HG03159 (cell line): ENCODE measurements at regions not wholly inside any gene's neighbourhood (a gene's known extent, or its start where the extent isn't known, plus 50 kb on each side); places are given as distances from the start of the nearest gene placed in this dataset.
"Not testable (repeated sequence)": the region's sequence is repeated elsewhere in the genome, so short reads cannot be mapped to it uniquely, and the experiment has no call there.

Experiments used
- ATAC-seq: cut with Tn5 transposase; IDR thresholded peaks from one replicate; pipeline ENCODE4 v1.9.1; 2021; ENCODE audit warnings: mild to moderate bottlenecking, moderate library complexity; ENCODE audit not compliant: unreplicated experiment

DNA sequence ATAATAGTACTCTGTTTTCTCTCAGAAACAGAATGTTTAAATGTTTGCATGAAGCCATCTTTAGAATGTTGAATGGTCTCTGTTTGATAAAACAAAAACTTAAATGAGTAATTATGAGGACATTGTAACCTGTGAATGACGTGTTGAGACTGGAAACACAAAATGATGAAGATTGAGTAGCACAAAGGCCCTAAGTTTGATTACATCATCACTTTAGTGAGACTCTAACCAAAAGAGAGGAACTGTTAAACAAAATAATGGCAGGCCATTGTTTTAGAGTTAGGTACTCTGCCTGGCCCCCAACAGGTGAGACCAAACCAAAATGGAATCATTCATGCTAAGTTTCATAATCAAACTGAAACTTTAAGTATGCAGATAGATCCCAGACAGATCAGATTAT lies 1561.7 kb upstream of the SLC39A10 start:
- no peak for ATAC-seq

DNA sequence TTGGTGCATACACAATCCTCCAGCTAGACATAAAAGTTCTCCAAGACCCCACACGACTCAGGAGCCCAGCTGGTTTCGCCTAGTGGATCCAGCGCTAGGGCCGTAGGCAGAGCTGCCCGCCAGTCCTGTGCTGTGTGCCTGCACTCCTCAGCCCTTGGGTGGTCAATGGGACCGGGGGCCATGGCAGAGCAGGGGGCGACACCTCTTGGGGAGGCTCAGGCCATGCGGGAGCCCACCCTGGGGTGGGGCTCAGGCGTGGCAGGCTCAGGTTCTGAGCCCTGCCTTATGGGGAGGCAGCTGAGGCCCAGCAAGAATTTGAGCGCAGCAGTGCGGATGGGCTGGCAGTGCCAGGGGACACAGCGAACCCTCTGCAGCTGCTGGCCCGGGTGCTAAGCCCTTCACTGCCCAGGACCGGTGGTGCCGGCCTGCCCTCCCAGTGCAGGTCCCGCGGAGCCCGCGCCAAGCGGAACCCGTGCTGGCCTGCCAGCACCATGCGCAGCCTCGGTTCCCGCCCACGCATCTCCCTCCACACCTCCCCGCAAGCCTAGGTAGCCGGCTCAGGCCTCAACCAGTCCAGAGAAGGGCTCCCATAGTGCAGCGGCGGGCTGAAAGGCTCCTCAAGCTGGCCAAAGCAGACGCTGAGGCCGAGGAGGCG lies 1566.6 kb upstream of the SLC39A10 start:
- ATAC-seq: no peak

DNA sequence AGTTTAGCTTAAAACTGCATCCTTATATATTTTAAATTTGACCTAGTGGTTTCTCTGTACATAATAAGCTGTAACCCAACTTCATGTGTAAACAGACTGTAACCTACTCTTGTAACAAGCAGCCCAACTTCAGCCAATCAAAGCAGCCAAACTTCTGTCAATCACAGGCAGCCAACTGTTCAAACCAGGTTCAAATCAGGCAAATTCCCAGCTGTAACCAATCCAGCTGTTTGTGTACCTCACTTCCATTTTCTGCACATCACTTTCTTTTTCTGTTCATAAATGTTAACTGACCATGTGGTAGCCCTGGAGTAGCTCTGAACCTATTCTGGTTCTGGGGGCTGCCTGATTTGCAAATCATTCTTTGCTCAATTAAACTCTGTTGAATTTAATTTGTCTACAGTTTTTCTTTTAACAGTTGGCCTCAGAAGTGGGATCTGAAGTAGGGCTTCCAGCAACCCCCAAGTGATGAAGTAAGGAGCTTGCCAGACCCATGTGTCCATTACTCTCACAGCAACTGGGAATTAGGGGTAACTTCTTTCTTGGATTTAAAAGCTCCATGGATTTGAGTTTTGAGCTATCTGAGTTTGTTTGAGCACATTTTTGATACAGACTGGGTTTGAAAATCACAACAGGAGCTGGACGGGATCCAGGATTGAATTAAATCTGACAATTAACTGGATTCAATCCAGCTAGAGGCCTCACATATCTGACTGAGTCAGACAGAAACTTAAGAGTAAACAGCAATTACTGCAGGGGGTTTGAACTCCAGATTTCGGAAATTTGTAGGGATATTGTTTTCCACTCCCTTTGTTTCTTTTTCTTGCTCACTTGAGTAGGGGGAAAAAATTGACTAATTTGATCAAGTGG lies 1569.7 kb upstream of the SLC39A10 start:
- ATAC-seq: no peak

DNA sequence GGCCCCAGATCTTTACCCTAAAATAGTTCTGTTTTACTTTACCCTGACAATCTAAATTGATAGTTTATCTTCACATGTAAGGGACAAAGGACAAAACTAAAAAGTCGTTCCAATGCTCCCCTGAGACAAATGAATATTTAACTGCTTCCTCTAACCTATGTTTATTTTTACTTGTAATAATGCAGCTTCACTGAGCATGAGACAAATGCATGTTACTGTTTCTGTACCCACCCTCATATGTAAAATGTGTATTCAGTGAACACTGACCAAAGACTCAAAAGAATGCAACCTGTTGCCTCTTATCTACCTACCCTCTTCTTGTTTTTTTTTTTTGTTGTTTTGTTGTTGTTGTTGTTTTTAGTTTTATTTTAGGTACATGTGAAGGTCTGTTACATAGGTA lies 1570.9 kb upstream of the SLC39A10 start:
- ATAC-seq: no peak

DNA sequence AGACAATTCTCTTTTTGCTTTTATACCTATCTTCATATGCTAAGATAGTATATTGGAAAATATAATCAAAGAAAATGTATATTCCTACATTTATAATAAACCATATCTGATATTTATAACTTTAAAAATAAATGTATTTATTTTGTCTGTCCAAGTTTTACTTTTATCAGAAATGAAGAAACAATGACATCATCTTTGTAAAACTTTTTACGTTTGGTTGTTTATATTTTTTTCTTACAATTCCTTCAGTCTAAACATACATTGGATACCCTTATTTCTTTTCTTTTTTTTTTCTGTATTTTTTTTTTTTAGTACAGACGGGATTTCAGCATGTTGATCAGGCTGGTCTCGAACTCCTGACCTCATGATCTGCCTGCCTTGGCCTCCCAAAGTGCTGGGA lies 1577.0 kb upstream of the SLC39A10 start:
- no peak for ATAC-seq

DNA sequence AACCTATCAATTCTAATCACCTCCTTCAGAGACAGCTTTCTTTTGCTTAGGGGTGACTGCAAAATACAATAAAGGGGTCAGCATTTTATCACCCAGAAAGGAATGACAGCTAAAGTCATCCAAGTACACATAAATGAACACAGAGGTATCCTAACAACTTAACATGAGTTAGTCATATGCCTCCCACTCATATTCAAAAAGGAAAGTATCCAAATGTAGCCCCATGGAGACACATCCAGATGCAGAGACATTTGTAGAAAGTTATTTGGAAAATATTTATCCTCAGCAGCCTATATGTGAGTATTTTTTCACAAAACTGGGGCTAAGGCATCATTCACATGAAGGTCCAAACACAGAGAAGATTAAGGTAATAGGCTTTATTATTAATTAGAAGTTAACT lies 1579.7 kb upstream of the SLC39A10 start:
- ATAC-seq: no peak

DNA sequence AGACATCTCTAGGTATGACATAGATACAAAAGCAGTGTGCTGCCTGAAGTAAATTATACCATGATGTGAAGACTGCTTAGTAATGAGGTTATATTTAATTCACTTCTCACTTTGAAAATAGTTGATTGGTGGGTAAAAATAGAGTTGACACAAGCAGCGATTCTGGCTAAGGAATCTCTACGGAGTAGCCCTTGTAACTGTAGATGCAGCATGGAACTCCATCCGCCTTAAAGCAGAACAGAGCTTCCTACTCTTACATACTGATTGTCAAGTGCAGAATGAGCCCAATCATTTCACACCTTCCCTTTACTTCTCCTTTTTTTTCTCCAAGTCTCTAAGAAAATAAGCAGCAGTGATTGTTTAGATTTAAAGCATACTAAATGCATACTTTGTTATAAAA lies 1594.6 kb upstream of the SLC39A10 start:
- no peak for ATAC-seq

DNA sequence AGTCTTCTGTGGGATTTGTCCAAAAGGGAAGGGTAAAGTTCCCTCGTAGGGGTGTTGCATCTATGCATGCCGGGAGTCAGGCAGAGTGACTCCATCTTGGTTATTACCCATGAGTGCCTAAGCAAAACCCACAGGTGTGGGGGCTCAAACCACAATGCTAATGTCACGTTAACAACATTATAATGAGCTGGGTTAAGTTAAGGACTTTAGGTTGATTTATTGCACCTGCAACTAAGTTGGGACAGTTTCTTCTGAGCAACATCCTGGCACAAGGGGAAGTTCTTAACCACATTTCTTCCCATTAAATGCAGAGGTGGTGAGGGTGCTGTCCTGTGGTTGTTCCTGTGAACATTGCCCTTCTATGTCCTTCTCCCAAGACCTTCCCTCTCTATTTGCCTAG lies 1596.8 kb upstream of the SLC39A10 start:
- no peak for ATAC-seq

DNA sequence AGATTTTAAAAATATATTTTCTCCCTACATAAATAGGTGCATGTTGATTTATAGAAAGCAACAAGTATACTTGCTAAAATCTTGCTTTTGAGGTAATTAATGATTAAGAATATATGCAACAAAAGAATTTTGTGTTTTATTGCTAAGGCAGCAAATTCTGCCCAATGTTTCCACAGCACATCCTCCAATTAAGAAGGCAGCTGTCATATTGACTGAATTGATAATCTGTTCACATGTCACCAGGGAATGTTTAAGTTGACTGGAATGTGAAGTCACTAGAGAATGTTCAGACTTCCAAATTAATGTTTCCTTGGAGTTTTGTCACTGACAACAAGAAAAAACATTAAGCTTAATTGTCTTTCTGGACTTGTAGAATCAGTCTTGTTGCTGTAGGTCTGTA lies 1602.7 kb upstream of the SLC39A10 start:
- no peak for ATAC-seq

DNA sequence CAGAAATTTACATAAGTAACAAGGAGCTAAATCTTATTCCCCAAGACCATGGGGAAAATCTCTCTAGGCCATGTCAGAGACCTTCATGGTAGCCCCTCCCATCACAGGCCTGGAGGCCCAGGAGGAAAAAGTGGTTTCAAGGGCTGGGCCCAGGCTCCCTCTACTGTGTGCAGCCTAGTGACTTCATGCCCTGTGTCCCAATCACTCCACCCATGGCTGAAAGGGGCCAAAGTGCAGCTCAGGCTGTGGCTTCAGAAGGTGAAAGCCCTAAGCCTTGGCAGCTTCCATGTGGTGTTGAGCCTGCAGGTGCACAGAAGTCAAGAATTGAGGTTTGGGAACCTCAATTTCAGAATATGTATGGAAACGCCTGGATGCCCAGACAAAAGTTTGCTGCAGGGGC lies 1612.7 kb upstream of the SLC39A10 start:
- no peak for ATAC-seq

DNA sequence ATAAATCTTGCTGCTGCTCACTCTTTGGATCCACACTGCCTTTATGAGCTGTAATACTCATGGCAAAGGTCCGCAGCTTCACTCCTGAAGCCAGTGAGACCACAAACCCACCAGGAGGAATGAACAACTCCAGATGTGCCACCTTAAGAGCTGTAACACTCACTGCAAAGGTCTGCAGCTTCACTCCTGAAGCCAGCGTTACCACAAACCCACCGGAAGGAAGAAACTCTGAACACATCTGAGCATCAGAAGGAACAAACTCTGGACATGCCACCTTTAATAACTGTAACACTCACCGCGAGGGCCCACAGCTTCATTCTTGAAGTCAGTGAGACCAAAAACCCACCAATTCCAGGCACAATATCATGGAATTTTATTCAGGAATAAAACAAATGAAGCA lies 1635.9 kb upstream of the SLC39A10 start:
- ATAC-seq: not testable (repeated sequence)

DNA sequence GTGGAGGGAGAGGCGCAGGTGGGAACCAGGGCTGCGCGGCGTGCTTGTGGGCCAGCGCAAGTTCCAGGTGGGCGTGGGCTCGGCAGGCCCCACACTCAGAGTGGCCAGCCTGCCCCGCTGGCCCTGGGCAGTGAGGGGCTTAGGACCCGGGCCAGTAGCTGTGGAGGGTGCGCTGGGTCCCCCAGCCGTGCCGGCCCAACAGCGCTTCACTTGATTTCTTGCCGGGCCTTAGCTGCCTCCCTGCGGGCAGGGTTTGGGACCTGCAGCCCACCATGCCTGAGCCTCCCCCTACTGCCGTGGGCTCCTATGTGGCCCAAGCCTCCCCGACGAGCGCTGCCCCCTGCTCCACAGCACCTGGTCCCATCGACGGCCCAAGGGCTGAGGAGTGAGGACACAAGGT lies 1636.9 kb upstream of the SLC39A10 start:
- no peak for ATAC-seq

DNA sequence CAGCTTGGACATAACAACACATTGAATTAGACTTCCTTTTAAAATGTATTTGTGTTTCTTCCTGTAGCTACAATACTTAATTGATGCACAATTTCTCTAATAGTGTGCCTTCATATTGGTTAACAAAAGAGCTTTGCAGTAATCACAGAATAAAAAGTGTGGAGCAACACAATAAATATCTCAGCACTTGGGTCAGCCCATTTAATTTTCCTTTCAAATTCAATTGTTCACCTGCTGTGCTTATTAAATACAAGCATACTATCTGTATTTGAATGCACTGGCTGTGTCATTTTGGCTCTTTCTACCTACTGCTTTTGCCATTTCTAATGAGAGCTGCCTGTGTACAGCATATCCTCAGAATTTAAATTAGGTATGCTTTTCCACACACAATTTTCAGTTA lies 1641.3 kb upstream of the SLC39A10 start:
- no peak for ATAC-seq

DNA sequence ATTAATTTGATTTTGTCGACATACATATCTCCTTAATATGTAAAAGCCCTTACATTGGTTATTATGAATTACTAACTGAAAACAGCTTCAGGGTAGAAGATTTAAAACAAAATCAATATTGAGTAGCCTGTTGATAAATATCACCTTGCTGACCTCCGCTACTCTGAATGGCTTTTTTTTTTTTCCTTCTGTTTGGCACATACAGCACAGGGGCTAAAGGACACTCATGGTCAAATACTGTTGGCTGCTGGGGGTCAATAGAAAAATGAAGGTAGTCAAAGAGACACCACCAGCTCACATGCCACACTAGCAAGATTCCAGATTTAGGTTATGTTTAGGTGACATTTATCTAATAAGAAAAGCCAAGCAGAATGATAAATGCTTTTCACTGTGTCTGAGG lies 1642.4 kb upstream of the SLC39A10 start:
- ATAC-seq: no peak

DNA sequence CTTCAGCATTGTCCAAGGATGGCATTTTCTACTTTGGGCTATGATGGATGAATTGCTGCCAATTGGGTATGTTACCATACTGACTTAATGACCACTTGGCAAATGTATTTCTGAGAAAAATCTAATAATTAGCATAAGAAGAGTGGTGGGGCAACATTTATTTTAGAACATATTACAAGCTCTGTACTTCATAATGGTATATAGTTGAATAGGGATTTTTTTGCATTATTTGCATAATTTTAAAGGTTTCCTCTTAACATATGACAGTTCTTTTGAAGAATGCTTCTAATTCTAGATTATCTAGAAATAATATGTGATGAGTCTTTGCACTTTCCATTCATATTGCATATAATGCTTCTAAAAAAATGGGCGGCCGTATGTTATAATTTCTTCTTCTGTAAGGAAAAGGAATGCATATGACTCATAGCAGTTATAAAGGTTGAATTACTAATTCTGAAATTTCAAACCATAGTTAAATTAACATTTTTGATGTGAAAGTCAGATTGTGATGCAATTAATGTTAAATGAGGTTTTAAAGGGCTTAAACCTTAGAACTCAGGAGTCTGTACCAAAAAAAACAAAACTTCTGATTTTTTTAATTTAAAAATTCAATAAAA lies 1652.3 kb upstream of the SLC39A10 start:
- no peak for ATAC-seq

DNA sequence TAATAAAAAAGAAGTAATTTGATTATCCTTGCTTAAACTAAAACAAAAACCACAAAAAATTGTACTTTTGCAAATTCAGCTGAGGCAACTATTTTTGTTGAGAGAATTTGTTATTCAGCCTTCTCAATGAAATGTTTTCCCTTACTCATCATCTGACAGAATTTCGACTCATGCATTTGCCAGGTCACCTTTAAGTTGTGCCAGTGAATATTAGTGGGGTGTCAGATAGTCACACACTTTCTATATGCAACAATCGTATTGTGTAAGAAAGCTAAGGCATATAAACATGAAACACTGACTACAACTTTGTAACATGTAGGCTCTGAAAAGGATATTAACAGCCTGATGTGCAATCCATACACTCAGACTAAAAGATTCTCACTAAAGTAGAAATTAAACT lies 1653.1 kb upstream of the SLC39A10 start:
- ATAC-seq: no peak

DNA sequence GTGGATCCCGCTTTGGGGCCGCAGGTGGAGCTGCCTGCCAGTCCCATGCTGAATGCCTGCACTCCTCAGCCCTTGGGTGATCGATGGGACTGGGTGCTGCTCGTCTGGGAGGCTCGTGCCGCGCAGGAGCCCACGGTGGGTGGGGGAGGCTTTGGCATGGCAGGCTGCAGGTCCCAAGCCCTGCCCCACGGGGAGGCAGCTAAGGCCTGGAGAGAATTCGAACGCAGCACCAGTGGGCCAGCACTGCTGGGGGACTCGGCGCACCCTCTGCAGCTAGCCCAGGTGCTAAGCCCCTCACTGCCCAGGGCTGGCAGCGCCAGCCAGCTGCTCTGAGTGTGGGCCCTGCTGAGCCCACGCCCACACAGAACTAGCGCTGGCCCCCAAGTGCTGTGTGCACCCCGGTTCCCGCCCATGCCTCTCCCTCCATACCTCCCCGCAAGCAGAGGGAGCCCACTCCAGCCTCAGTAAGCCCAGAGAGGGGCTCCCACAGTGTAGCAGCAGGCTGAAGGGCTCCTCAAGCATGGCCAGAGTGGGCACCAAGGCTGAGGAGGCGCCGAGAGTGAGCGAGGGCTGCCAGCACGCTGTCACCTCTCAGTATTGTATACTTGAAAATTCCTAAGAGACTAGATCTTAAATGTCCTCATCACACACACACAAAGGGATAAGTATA lies 1654.2 kb upstream of the SLC39A10 start:
- no peak for ATAC-seq

DNA sequence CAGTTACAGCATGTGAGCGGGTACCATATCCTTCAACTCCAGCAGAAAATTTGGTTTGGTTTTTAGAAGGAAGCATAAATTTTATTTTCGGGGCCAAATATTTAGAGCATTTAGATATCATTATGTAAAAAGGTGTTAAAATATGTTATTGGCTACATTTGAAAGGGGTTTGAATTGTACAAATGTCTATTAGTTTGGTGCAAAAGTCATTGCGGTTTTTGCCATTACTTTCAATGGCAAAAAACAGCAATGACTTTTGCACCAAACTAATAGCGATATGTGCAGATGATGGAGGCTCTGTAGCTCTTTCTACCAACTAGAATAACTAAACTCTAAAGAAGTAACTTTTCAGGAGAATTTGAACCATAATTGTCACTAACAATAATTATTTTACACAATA lies 1666.2 kb upstream of the SLC39A10 start:
- no peak for ATAC-seq

DNA sequence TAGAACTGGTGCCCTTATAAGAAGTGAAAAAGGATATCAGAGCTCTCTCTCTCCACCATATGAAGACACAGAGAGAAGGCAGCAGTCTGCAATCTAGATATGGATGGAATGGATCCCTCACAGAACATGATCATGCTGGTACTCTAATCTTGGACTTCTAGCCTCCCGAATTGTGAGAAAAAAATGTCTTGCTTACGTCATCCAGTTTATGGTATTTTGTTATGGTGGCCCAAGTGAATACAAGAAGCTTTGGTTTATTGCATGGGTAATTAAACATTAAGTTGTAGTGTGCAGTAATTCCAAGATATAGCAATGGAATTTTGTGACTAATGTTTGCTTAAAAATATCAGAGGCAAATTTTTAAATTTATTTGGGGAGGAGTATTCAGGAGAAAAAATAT lies 1667.4 kb upstream of the SLC39A10 start:
- ATAC-seq: no peak

DNA sequence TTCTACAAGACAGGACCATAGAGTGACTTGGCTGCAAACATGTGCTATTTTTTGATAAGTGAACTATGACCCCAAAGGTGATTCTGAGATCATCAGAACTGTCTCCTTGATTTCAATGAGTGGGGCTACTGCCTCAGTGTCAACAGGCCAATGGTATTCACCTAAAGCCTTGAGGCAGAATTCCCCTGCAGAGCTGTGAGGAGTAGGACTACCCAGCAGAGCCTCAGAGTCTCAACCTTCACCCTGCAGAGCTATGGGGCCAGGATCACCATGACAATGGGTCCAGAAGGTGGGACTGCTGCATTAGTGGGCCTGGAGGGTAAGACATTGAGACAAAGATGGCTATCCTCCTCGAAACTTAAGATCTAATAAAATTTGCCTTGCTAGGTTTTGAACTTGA lies 1668.2 kb upstream of the SLC39A10 start:
- ATAC-seq: no peak

DNA sequence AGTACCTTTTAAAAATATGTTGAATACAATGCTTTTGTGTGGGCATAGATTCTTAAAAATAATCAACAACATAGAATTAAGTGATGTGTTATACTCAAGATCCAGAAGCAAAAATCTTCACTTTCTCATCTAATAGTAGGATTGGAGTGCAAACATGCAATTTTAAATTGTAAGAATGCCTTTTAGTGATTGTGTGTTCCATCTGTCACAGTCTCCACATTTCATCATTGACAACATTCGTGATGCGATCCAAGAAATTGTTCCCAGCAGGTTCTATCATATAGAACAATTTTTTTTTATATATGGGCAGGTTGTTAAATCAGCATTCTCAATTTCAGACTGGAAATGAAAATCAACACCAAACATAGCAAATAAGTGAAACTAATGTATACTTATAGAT lies 1671.8 kb upstream of the SLC39A10 start:
- no peak for ATAC-seq

DNA sequence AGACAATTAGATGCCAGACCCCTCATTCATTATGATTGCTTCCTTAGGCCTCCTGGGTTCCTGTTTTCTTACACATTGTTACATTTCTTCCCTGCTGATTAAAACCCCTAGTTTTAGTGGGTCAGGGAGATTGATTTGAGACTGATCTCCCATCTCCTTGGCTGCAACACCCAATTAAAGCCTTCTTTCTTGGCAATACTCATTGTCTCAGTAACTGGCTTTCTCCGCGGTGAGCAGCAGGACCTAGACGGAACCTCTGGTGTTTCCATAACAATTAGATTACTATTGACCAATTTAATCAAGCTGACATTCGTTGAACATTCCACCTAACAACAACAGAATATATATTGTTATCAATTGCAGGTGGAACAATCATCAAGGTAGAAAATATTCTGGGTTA lies 1676.4 kb upstream of the SLC39A10 start:
- no peak for ATAC-seq
